Left cardiac atrium (tissue), 4 donors: ENCODE measurements at regions not wholly inside any gene's neighbourhood (a gene's known extent, or its start where the extent isn't known, plus 50 kb on each side); places are given as distances from the start of the nearest gene placed in this dataset.

ENCODE experiments used
- ATAC-seq, 2 donors: fragments of 200-7000 bp; cut with Tn5 transposase; one replicate each; pipeline ENCODE4 v1.9.1; 2020; ENCODE audit warnings: mild to moderate bottlenecking in 2 of 2, moderate library complexity in 2 of 2
- DNase-seq: peaks from one replicate; pipeline ENCODE4 v3.0.0-alpha.2; 2020
- intact Hi-C, 2 donors: fragments of 100-400 bp; cut with DNase I; formaldehyde crosslinking; loops; one replicate each; pipeline versions ENCODE4 v1.14.1 to v1.15.1; 2022 to 2023
- donor health status: DM: no; HTN: yes; CAD: no.
- donor health status: DM: no; HTN: yes; CAD: no; lungs with severe emphysema.
- donor health status: DM: yes; HTN: yes; CAD: no.
- donor health status: Dilated cardiomyopathy.

DNA sequence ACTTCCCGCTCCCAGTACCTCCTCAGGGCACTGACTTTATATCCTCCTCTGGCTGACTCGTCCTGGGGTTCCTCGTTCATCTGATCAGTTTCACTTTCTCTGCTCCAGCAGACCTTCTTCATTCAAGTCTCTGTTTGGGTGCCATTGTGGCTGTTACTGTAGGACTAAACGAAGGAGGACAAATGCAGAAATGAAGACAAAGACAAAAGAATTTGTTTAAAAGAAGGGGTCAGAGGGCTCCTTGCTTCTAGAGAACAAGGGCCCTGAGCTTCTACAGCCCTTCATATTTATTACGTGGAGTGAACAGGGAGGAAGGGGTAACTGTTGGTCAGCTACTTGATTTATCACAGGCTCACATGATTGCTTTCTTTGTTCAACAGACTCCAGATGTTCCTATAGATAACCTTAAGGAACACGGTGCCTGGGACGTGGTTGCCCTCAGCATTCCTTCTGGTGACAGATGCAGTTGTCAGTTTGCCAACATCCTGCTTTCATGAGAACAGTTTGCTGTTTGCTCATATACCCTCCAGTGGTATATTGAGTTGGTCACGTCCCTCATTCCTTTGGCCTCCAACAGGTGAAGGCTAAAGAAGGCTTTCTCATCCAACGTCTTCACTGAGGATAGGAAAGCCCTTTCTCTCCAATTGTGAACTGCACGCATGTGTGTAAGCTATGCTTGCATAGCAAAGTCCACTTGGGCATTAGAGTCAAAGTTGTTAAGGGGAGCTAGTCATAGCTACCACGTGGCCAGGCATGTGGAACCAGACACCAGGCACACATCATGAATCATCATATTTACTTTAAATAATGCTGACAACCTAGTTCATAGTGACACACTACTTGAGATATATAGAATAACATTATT, 69.1 kb upstream of the BTN3A2 start:
- ATAC-seq, result no peak
- intact Hi-C loops, result no loop called here
- DNase-seq, result no peak

DNA sequence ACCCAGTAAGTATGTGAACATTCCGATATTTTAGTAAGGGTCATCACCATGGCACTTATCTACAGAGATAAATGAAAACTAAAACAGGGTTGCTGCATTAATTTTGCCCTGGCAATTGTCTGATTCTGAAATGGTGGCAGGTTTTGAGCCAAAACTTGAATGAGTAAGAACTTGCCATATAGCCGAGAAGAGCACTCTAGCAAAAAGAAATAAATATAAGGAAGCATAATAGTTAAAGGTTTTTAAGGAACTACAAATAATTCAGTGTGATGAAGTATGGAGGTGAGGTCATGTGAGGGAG, 68.5 kb upstream of the BTN3A2 start:
- DNase-seq, result no peak
- intact Hi-C loops, result no loop called here

DNA sequence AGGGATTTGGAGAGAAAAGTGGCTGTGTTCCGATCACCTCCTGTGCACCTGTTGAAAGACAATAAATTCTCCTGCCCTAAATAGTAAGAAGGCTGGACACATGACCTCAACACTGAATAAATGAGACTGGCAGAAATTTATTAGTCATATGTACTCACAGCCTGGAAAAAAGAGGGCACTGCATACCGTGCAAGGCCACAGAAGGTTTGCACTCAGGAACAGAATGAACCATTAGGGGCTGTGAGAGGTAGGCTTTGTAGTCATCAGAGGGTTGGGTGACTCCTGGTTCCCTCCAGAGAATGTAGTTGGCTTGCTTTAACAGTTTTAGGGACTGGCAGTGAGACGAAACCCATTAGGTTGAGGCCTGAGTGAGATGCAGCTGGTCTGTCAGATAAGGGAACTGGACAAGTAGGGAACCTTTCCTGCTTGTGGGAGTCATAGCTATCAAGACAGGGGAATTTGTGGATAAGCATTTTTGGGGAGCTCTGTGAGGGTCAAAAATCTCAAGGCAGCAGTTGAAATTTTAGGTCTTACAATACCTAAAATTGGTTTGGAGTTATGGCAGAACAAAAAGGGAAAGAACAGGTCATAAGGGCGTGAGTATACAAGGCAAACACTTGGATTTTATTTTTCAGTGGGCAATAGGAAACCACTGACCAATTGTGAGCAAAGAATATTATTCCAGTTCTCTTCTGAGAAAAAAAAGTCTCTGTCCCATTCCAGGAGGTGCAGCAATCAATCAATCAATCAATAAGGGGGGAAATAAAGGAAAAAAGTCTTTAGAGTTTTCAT, 67.9 kb upstream of the BTN3A2 start:
- DNase-seq (no peak), ATAC-seq (no peak)
- intact Hi-C loops, result no loop called here

More for the DNA sequence above, 68.5 kb upstream of the BTN3A2 start:
- no peak for ATAC-seq

- DNase-seq (no peak), ATAC-seq (no peak)
- intact Hi-C loops, result no loop called here
These were observed 65.5 kb upstream of the BTN3A2 start for GRCh38 chr6:26299286-26300042.

GRCh38 chr6:26300043-26300331, 65.0 kb upstream of the BTN3A2 start:
- intact Hi-C loops, result no loop called here
- DNase-seq (no peak), ATAC-seq (no peak)

DNA sequence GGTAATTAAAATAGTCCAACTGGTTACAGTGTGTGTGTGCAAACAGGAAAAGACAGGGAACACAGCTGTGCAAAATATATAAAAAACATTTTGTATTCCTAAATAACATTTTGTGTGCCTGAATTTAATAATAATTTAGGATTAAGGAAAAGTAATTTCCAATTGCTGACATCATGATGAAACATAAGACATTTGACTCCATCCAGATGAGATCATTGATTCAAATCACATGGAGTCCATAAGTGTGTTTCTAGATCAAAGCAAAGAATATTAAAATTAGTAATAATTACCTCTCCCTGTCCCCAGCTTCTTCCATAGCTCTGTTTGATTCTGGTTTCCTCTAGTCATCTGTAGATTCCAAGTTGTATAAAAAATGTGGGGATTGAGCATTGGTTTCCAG, 64.6 kb upstream of the BTN3A2 start:
- ATAC-seq, result no peak
- no peak for DNase-seq
- intact Hi-C loops, result no loop called here

- ATAC-seq (no peak), DNase-seq (no peak)
- intact Hi-C loops, result no loop called here
These were observed 64.2 kb upstream of the BTN3A2 start for GRCh38 chr6:26300828-26301227.

GRCh38 chr6:26301638-26302037, 63.4 kb upstream of the BTN3A2 start:
- DNase-seq, result no peak
- intact Hi-C loops, result no loop called here
- no peak for ATAC-seq

DNA sequence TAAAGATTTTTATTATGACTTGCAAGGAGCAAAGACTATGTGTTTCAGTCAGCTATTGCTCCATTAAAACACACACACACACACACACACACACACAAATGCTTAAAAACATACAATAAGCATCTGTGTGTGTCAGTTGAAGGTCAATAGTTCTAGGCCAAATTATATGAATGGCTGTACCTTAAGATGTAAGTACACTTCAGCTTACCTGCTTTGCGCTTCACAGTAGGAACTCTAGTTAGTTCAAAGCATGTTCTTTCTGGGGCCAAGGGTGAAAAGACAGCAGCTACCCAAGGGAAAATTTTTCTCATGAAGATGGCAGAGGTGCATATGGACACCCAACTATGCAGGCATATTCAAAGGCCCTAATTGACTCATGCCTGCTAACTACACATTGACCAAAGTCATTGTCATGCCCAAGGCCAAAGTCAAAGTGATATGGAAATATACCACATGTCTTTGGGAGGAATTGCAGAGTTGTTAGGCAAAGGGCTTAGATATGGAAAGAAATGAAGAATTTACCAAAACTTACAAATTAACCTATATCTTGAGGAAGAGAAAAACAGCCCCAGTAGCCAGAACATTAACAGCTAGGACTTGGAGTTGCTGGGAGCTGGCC, 61.9 kb upstream of the BTN3A2 start:
- ATAC-seq (no peak), DNase-seq (no peak)
- intact Hi-C loops, result no loop called here

DNA sequence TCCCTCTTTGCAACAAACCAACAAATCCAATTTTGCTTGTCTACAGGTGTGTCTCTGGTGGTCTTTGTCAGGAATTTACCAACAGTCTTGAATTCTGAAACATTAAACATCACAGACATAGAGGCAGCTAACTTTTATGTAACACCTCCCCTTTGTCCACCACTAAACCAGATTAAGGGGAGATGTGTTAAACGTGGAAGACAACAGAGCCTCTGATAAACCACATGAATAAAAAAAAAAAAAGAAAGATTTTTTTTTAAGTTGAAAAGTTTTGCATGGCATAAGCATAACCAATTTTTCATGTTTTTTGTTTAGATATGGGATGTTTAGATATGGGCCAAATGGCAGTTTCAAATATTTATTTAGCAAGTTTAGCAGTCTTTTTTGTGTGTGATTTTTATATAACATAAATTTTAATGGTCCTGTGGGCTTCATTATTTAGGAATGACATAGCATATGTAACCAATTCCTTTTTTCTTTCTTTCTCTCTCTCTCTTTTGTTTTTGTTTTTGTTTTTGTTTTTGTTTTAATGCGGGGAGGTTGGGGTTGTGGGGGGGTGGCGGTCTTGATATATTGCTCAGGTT, 60.7 kb upstream of the BTN3A2 start:
- no peak for ATAC-seq
- intact Hi-C loops, result no loop called here

DNA sequence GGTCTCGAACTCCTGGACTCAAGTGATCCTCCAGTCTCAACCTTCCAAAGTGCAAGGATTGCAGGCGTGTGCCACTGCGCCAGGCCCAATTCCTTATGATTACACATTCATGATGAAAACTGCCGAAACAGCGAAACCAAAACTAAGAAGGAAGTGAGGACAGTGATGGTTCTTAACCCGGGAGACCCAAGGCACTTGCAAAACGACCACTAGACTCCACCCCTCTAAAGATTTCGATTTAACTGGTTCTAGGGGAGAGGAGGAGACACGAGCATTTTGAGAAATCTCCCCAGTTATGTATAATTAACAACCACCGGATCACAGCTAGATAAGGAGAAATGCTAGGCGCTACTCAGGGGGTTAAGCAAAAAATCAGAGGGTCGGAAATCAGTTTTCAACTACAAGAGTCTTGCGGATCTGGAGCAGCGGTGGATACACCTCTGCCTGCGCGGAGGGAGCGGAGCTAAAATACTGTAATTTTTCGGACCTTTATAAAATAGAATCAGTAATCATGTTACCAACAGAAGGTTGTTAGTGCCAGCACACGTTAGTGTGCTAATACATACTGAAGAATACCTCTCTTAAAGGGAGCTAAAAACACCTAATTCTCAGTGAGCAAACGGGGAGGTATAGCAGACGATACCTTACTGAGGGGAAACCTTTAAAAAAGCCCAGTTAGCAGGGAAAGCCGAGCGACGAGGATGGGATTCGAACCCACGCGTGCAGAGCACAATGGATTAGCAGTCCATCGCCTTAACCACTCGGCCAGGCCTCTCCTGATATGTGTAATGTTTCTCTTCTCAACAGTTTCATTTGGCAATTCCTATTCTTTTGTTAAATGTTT, 60.0 kb upstream of the BTN3A2 start:
- DNase-seq (peak; percentile 74), ATAC-seq (peak; percentile 88 to 95)
- intact Hi-C loops, result no loop called here

More for the DNA sequence above, 60.7 kb upstream of the BTN3A2 start:
- no peak for DNase-seq

- intact Hi-C loops, result no loop called here
- no peak for DNase-seq
- no peak for ATAC-seq
These were observed 59.4 kb upstream of the BTN3A2 start for GRCh38 chr6:26305641-26305969.

GRCh38 chr6:26306232-26306631, 58.8 kb upstream of the BTN3A2 start:
- ATAC-seq (no peak), DNase-seq (no peak)
- intact Hi-C loops, result no loop called here

DNA sequence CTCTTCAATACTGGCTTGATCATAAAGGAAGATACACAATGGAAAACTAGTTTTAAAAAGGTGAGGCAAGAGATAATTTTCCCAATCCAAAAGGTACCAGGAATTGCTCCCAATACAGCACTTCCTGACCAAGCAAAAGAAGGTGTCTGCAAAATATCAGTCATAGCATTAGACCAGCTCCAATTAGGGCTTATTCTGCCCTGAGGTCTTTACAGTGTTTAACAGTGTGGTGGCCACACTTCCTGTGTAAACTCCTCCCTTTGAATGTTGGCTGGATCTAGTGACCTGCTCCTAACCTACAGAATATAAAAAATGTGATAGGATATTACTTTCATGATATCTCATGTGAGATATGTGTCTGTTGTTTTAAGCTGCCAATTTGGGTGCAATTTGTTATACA, 57.1 kb upstream of the BTN3A2 start:
- DNase-seq, result no peak
- ATAC-seq, result no peak
- intact Hi-C loops, result no loop called here

- intact Hi-C loops, result no loop called here
- ATAC-seq, result no peak
These were observed 55.3 kb upstream of the BTN3A2 start for GRCh38 chr6:26309731-26310142.

GRCh38 chr6:26311012-26311384, 54.0 kb upstream of the BTN3A2 start:
- no peak for DNase-seq
- intact Hi-C loops, result no loop called here
- ATAC-seq, result peak; percentile 31 to 42

More at GRCh38 chr6:26309731-26310142, 55.3 kb upstream of the BTN3A2 start:
- DNase-seq, result no peak

DNA sequence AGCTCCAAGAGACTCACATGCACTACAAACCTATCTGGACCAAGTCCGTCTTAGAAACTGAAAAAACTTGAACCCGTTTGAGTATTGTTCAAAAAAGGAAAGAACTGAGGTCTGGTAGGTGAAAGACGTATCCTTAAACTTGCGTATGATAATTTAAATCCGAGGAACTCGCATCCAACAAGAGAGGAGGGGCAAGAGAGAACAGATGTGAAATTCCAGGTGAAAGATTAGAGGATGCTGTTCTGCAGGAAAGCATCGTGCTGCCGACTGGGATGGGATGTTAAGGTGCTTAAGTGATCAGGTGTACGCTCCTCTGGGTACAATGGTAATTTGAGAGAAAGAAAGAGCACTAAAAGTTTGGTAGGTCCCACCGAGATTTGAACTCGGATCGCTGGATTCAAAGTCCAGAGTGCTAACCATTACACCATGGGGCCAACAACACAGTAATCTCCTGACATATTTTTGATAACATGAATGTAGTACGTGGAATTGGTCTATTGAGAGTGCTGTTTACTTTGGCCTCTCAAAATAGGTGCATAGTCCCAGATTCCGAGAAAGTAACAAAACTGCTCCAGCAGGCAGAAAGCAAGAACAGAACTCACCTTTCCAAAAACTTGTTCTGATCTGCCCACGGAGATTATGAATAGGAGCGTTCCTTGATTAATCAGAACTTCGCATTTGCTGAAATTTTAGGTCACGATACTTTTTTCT, 53.5 kb upstream of the BTN3A2 start:
- intact Hi-C loops, result no loop called here
- ATAC-seq (peak; percentile 83 to 86), DNase-seq (no peak)

GRCh38 chr6:26312096-26312463, 52.9 kb upstream of the BTN3A2 start:
- intact Hi-C loops, result no loop called here
- no peak for ATAC-seq

More at GRCh38 chr6:26312096-26312463, 52.9 kb upstream of the BTN3A2 start:
- DNase-seq, result no peak
